OCI-LY1 (cell line): ENCODE measurements at regions not wholly inside any gene's neighbourhood (a gene's known extent, or its start where the extent isn't known, plus 50 kb on each side); places are given as distances from the start of the nearest gene placed in this dataset.

Source experiments
- EZH2 ChIP-seq: fragments of 200-600 bp; sonication (generic), shearing (Covaris generic); IDR thresholded peaks from 2 replicates; pipeline ENCODE4 v1.8.0; 2017; ENCODE audit warnings: borderline replicate concordance, mixed run types, mild to moderate bottlenecking, antibody characterized with exemption, low read length, moderate library complexity, mixed read lengths
- TF ChIP-seq, protein P1 (sequence below): fragments of 200-600 bp; sonication (generic), shearing (Covaris generic); IDR thresholded peaks from 2 replicates; pipeline ENCODE4 v1.5.1; 2017; ENCODE audit warnings: mild to moderate bottlenecking, antibody characterized with exemption, low read length, moderate library complexity, mixed read lengths

GRCh38 chr20:18992418-18992817 is 178.8 kb downstream of the SCP2D1 start:
- TF ChIP-seq, protein P1, sequence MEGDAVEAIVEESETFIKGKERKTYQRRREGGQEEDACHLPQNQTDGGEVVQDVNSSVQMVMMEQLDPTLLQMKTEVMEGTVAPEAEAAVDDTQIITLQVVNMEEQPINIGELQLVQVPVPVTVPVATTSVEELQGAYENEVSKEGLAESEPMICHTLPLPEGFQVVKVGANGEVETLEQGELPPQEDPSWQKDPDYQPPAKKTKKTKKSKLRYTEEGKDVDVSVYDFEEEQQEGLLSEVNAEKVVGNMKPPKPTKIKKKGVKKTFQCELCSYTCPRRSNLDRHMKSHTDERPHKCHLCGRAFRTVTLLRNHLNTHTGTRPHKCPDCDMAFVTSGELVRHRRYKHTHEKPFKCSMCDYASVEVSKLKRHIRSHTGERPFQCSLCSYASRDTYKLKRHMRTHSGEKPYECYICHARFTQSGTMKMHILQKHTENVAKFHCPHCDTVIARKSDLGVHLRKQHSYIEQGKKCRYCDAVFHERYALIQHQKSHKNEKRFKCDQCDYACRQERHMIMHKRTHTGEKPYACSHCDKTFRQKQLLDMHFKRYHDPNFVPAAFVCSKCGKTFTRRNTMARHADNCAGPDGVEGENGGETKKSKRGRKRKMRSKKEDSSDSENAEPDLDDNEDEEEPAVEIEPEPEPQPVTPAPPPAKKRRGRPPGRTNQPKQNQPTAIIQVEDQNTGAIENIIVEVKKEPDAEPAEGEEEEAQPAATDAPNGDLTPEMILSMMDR, result no peak
- TF ChIP-seq EZH2, result no peak
